ENCODE measurements at regions not wholly inside any gene's neighbourhood (a gene's known extent, or its start where the extent isn't known, plus 50 kb on each side); places are given as distances from the start of the nearest gene placed in this dataset.

- no peak overlapping the region for H3K4me3 ChIP-seq (ENCODE audit: low read depth in 1 of 2, low read length in 2 of 2)
- H3K27ac ChIP-seq (ENCODE audit: low read depth in 2 of 2, low read length in 1 of 2) = no peak overlapping the region
- peaks cover 0 to 3% of the 10 kb centered on the region in 2 donors for H3K4me1 ChIP-seq (ENCODE audit: control insufficient read depth in 2 of 2, insufficient read depth in 2 of 2, low read length in 1 of 2)
- H3K27me3 ChIP-seq (ENCODE audit: control insufficient read depth in 1 of 2, insufficient read depth in 2 of 2, low read length in 2 of 2) = no peaks in the 10 kb centered on the region
- H3K36me3 ChIP-seq (ENCODE audit: control insufficient read depth in 2 of 2, insufficient read depth in 2 of 2, low read length in 1 of 2) = no peaks in the 10 kb centered on the region
- WGBS, 2 donors = 92 to 93% methylated on average over 15 of the region's 15 CpGs
- peaks cover 0 to 2% of the 10 kb centered on the region in 2 donors for H3K9me3 ChIP-seq (ENCODE audit: control insufficient read depth in 2 of 2, insufficient read depth in 1 of 2, low read depth in 1 of 2, low read length in 1 of 2)
These were observed 589.1 kb downstream of the PTPRU start for GRCh38 chr1:29825274-29825940.

- H3K4me3 ChIP-seq (ENCODE audit: low read depth in 1 of 2, low read length in 2 of 2) = no peak overlapping the region
- 57 to 66% methylated on average over 15 of the region's 15 CpGs for WGBS, 2 donors
- no peak overlapping the region for H3K27ac ChIP-seq (ENCODE audit: low read depth in 2 of 2, low read length in 1 of 2)
- peaks cover 0 to 2% of the 10 kb centered on the region in 2 donors for H3K9me3 ChIP-seq (ENCODE audit: control insufficient read depth in 2 of 2, insufficient read depth in 1 of 2, low read depth in 1 of 2, low read length in 1 of 2)
- no peaks in the 10 kb centered on the region for H3K27me3 ChIP-seq (ENCODE audit: control insufficient read depth in 1 of 2, insufficient read depth in 2 of 2, low read length in 2 of 2)
- peaks cover 0 to 3% of the 10 kb centered on the region in 2 donors for H3K4me1 ChIP-seq (ENCODE audit: control insufficient read depth in 2 of 2, insufficient read depth in 2 of 2, low read length in 1 of 2)
- H3K36me3 ChIP-seq (ENCODE audit: control insufficient read depth in 2 of 2, insufficient read depth in 2 of 2, low read length in 1 of 2) = no peaks in the 10 kb centered on the region
These were observed 588.4 kb downstream of the PTPRU start for GRCh38 chr1:29824511-29825273.

- peaks cover 0 to 3% of the 10 kb centered on the region in 2 donors for H3K4me1 ChIP-seq (ENCODE audit: control insufficient read depth in 2 of 2, insufficient read depth in 2 of 2, low read length in 1 of 2)
- no peaks in the 10 kb centered on the region for H3K27me3 ChIP-seq (ENCODE audit: control insufficient read depth in 1 of 2, insufficient read depth in 2 of 2, low read length in 2 of 2)
- no peak overlapping the region for H3K4me3 ChIP-seq (ENCODE audit: low read depth in 1 of 2, low read length in 2 of 2)
- no peaks in the 10 kb centered on the region for H3K36me3 ChIP-seq (ENCODE audit: control insufficient read depth in 2 of 2, insufficient read depth in 2 of 2, low read length in 1 of 2)
- H3K9me3 ChIP-seq (ENCODE audit: control insufficient read depth in 2 of 2, insufficient read depth in 1 of 2, low read depth in 1 of 2, low read length in 1 of 2) = peaks cover 0 to 2% of the 10 kb centered on the region in 2 donors
- 52 to 53% methylated on average over 6 of the region's 6 CpGs for WGBS, 2 donors
- H3K27ac ChIP-seq (ENCODE audit: low read depth in 2 of 2, low read length in 1 of 2) = no peak overlapping the region
These were observed 587.7 kb downstream of the PTPRU start for GRCh38 chr1:29824025-29824424.

- WGBS, 2 donors = 72 to 73% methylated on average over 4 of the region's 4 CpGs
- Histone ChIP-seq H3K36me3 (ENCODE audit: control insufficient read depth in 2 of 2, insufficient read depth in 2 of 2, low read length in 1 of 2) (no peaks in the 10 kb centered on the region), H3K27ac (ENCODE audit: low read depth in 2 of 2, low read length in 1 of 2) (no peak overlapping the region), H3K27me3 (ENCODE audit: control insufficient read depth in 1 of 2, insufficient read depth in 2 of 2, low read length in 2 of 2) (no peaks in the 10 kb centered on the region), H3K4me1 (ENCODE audit: control insufficient read depth in 2 of 2, insufficient read depth in 2 of 2, low read length in 1 of 2) (peaks cover 0 to 3% of the 10 kb centered on the region in 2 donors), H3K4me3 (ENCODE audit: low read depth in 1 of 2, low read length in 2 of 2) (no peak overlapping the region), H3K9me3 (ENCODE audit: control insufficient read depth in 2 of 2, insufficient read depth in 1 of 2, low read depth in 1 of 2, low read length in 1 of 2) (peaks cover 0 to 2% of the 10 kb centered on the region in 2 donors)
These were observed 587.2 kb downstream of the PTPRU start for GRCh38 chr1:29823561-29823960.

GRCh38 chr1:29821605-29822004 is 585.3 kb downstream of the PTPRU start:
- Histone ChIP-seq H3K27ac (ENCODE audit: low read depth in 2 of 2, low read length in 1 of 2) (no peak overlapping the region), H3K4me3 (ENCODE audit: low read depth in 1 of 2, low read length in 2 of 2) (no peak overlapping the region), H3K36me3 (ENCODE audit: control insufficient read depth in 2 of 2, insufficient read depth in 2 of 2, low read length in 1 of 2) (no peaks in the 10 kb centered on the region), H3K27me3 (ENCODE audit: control insufficient read depth in 1 of 2, insufficient read depth in 2 of 2, low read length in 2 of 2) (no peaks in the 10 kb centered on the region), H3K9me3 (ENCODE audit: control insufficient read depth in 2 of 2, insufficient read depth in 1 of 2, low read depth in 1 of 2, low read length in 1 of 2) (peaks cover 0 to 2% of the 10 kb centered on the region in 2 donors), H3K4me1 (ENCODE audit: control insufficient read depth in 2 of 2, insufficient read depth in 2 of 2, low read length in 1 of 2) (peaks cover 0 to 3% of the 10 kb centered on the region in 2 donors)
- WGBS, 2 donors = 92 to 96% methylated on average over 1 of the region's 1 CpG

GRCh38 chr1:29820401-29820800 is 584.1 kb downstream of the PTPRU start:
- 38 to 48% methylated on average over 2 of the region's 2 CpGs for WGBS, 2 donors

GRCh38 chr1:29812408-29813135 is 576.2 kb downstream of the PTPRU start:
- no peaks in the 10 kb centered on the region for H3K4me1 ChIP-seq (ENCODE audit: control insufficient read depth in 2 of 2, insufficient read depth in 2 of 2, low read length in 1 of 2)
- H3K27me3 ChIP-seq (ENCODE audit: control insufficient read depth in 1 of 2, insufficient read depth in 2 of 2, low read length in 2 of 2) = no peaks in the 10 kb centered on the region
- 53 to 55% methylated on average over 10 of the region's 10 CpGs for WGBS, 2 donors
- H3K27ac ChIP-seq (ENCODE audit: low read depth in 2 of 2, low read length in 1 of 2) = no peak overlapping the region
- no peaks in the 10 kb centered on the region for H3K9me3 ChIP-seq (ENCODE audit: control insufficient read depth in 2 of 2, insufficient read depth in 1 of 2, low read depth in 1 of 2, low read length in 1 of 2)
- H3K4me3 ChIP-seq (ENCODE audit: low read depth in 1 of 2, low read length in 2 of 2) = no peak overlapping the region
- no peaks in the 10 kb centered on the region for H3K36me3 ChIP-seq (ENCODE audit: control insufficient read depth in 2 of 2, insufficient read depth in 2 of 2, low read length in 1 of 2)

More at GRCh38 chr1:29820401-29820800, 584.1 kb downstream of the PTPRU start:
- Histone ChIP-seq H3K4me3 (ENCODE audit: low read depth in 1 of 2, low read length in 2 of 2) (no peak overlapping the region), H3K9me3 (ENCODE audit: control insufficient read depth in 2 of 2, insufficient read depth in 1 of 2, low read depth in 1 of 2, low read length in 1 of 2) (no peaks in the 10 kb centered on the region), H3K36me3 (ENCODE audit: control insufficient read depth in 2 of 2, insufficient read depth in 2 of 2, low read length in 1 of 2) (no peaks in the 10 kb centered on the region), H3K27ac (ENCODE audit: low read depth in 2 of 2, low read length in 1 of 2) (no peak overlapping the region), H3K27me3 (ENCODE audit: control insufficient read depth in 1 of 2, insufficient read depth in 2 of 2, low read length in 2 of 2) (no peaks in the 10 kb centered on the region), H3K4me1 (ENCODE audit: control insufficient read depth in 2 of 2, insufficient read depth in 2 of 2, low read length in 1 of 2) (peaks cover 0 to 3% of the 10 kb centered on the region in 2 donors)

- H3K4me1 ChIP-seq (ENCODE audit: control insufficient read depth in 2 of 2, insufficient read depth in 2 of 2, low read length in 1 of 2) = no peaks in the 10 kb centered on the region
These were observed 575.5 kb downstream of the PTPRU start for GRCh38 chr1:29811727-29812407.

GRCh38 chr1:29811247-29811646 is 574.9 kb downstream of the PTPRU start:
- no peaks in the 10 kb centered on the region for H3K9me3 ChIP-seq (ENCODE audit: control insufficient read depth in 2 of 2, insufficient read depth in 1 of 2, low read depth in 1 of 2, low read length in 1 of 2)
- no peaks in the 10 kb centered on the region for H3K36me3 ChIP-seq (ENCODE audit: control insufficient read depth in 2 of 2, insufficient read depth in 2 of 2, low read length in 1 of 2)
- H3K4me3 ChIP-seq (ENCODE audit: low read depth in 1 of 2, low read length in 2 of 2) = no peak overlapping the region
- H3K27me3 ChIP-seq (ENCODE audit: control insufficient read depth in 1 of 2, insufficient read depth in 2 of 2, low read length in 2 of 2) = no peaks in the 10 kb centered on the region
- H3K27ac ChIP-seq (ENCODE audit: low read depth in 2 of 2, low read length in 1 of 2) = no peak overlapping the region
- WGBS, 2 donors = 69 to 74% methylated on average over 7 of the region's 7 CpGs
- no peaks in the 10 kb centered on the region for H3K4me1 ChIP-seq (ENCODE audit: control insufficient read depth in 2 of 2, insufficient read depth in 2 of 2, low read length in 1 of 2)

More at GRCh38 chr1:29811727-29812407, 575.5 kb downstream of the PTPRU start:
- 86 to 87% methylated on average over 10 of the region's 10 CpGs for WGBS, 2 donors
- no peaks in the 10 kb centered on the region for H3K9me3 ChIP-seq (ENCODE audit: control insufficient read depth in 2 of 2, insufficient read depth in 1 of 2, low read depth in 1 of 2, low read length in 1 of 2)
- no peaks in the 10 kb centered on the region for H3K36me3 ChIP-seq (ENCODE audit: control insufficient read depth in 2 of 2, insufficient read depth in 2 of 2, low read length in 1 of 2)
- H3K27ac ChIP-seq (ENCODE audit: low read depth in 2 of 2, low read length in 1 of 2) = no peak overlapping the region
- no peaks in the 10 kb centered on the region for H3K27me3 ChIP-seq (ENCODE audit: control insufficient read depth in 1 of 2, insufficient read depth in 2 of 2, low read length in 2 of 2)
- no peak overlapping the region for H3K4me3 ChIP-seq (ENCODE audit: low read depth in 1 of 2, low read length in 2 of 2)

Measured in esophagus (tissue), 2 donors.